ENCODE measurements at regions not wholly inside any gene's neighbourhood (a gene's known extent, or its start where the extent isn't known, plus 50 kb on each side); places are given as distances from the start of the nearest gene placed in this dataset.

DNA sequence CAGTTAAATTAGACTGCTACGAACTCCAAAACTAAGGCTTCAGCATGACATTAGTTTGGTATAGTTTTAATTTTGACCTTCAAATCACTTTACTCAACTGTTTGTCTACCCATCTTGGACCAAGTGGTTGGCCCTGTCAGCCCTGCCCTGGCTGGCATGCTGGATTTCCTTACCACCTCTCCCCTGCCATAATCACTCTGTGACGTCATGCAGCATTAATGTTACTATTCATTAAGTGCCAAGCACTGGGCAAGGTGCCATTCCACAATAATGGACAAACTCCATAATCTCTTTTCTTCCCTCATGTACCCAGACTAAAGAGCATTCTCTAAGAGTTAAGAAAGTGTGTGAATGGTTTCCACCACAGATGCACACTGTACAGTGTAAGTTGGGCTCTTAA lies 277.0 kb upstream of the INTU start:
- TF ChIP-seq, protein P1, sequence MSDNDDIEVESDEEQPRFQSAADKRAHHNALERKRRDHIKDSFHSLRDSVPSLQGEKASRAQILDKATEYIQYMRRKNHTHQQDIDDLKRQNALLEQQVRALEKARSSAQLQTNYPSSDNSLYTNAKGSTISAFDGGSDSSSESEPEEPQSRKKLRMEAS (IDR thresholded peaks at IDR 0.05) = no peak
- TF ChIP-seq, protein P2, sequence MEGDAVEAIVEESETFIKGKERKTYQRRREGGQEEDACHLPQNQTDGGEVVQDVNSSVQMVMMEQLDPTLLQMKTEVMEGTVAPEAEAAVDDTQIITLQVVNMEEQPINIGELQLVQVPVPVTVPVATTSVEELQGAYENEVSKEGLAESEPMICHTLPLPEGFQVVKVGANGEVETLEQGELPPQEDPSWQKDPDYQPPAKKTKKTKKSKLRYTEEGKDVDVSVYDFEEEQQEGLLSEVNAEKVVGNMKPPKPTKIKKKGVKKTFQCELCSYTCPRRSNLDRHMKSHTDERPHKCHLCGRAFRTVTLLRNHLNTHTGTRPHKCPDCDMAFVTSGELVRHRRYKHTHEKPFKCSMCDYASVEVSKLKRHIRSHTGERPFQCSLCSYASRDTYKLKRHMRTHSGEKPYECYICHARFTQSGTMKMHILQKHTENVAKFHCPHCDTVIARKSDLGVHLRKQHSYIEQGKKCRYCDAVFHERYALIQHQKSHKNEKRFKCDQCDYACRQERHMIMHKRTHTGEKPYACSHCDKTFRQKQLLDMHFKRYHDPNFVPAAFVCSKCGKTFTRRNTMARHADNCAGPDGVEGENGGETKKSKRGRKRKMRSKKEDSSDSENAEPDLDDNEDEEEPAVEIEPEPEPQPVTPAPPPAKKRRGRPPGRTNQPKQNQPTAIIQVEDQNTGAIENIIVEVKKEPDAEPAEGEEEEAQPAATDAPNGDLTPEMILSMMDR (CRISPR knock-in tag; IDR thresholded peaks at IDR 0.05) = no peak
- TF ChIP-seq CREB1 (IDR thresholded peaks at IDR 0.05) (peak; percentile 94), CREB1 (CRISPR knock-in tag; IDR thresholded peaks at IDR 0.05) (no peak), HOXA7 (CRISPR knock-in tag; IDR thresholded peaks at IDR 0.05) (no peak)
